ENCODE measurements at regions not wholly inside any gene's neighbourhood (a gene's known extent, or its start where the extent isn't known, plus 50 kb on each side); places are given as distances from the start of the nearest gene placed in this dataset.

DNA sequence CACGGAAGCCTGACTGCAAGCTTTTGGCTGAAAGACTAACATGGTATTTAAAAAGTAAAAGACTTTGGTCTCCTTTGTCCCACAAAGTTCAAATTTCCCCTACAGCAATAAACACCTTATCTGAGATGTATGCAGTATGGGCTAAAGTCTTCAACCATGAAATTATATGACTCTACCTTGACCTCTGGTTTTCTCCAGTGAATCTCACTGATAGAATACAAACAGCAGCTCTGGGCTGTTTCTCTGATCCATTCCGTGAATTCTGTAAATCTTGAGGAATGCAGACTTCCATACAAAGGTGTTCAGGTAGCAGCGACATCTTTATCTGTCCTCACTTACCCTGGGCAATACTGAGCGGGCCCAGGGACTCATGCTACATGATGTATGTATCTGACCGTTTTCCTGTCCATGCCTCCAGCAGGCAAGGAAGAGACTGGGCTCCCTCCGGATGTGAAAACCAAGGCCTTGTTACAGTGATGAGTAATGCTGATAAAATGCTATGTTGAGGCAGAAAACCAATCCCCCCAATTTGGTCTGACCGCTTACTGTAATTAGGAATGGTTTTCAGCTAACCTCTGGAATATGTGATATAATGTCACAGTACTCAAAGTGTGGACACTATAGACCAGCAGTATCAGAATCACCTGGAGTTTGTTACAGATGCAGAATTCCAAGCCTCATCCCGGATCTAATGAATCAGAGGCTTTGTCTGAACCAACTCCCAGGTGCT, 589.8 kb downstream of the HS3ST4 start:
- RAD21 ChIA-PET (ENCODE audit: unreplicated experiment) = no interaction called here
- in situ Hi-C loops (cut with MboI) = no loop called here

More for the DNA sequence above, 589.8 kb downstream of the HS3ST4 start:
- no peak overlapping the region for H2AFZ ChIP-seq (ENCODE audit: control insufficient read depth, low read depth, low read length)
- no peak overlapping the region for H3K27ac ChIP-seq (ENCODE audit: control insufficient read depth, insufficient read depth)
- H3K9ac ChIP-seq (ENCODE audit: control insufficient read depth, insufficient read depth, low read length) = no peak overlapping the region
- TF ChIP-seq, protein P1, sequence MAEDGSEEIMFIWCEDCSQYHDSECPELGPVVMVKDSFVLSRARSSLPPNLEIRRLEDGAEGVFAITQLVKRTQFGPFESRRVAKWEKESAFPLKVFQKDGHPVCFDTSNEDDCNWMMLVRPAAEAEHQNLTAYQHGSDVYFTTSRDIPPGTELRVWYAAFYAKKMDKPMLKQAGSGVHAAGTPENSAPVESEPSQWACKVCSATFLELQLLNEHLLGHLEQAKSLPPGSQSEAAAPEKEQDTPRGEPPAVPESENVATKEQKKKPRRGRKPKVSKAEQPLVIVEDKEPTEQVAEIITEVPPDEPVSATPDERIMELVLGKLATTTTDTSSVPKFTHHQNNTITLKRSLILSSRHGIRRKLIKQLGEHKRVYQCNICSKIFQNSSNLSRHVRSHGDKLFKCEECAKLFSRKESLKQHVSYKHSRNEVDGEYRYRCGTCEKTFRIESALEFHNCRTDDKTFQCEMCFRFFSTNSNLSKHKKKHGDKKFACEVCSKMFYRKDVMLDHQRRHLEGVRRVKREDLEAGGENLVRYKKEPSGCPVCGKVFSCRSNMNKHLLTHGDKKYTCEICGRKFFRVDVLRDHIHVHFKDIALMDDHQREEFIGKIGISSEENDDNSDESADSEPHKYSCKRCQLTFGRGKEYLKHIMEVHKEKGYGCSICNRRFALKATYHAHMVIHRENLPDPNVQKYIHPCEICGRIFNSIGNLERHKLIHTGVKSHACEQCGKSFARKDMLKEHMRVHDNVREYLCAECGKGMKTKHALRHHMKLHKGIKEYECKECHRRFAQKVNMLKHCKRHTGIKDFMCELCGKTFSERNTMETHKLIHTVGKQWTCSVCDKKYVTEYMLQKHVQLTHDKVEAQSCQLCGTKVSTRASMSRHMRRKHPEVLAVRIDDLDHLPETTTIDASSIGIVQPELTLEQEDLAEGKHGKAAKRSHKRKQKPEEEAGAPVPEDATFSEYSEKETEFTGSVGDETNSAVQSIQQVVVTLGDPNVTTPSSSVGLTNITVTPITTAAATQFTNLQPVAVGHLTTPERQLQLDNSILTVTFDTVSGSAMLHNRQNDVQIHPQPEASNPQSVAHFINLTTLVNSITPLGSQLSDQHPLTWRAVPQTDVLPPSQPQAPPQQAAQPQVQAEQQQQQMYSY (CRISPR knock-in tag; IDR thresholded peaks at IDR 0.05) = no peak
- no peak for TF ChIP-seq HDAC6 (IDR thresholded peaks at IDR 0.05; ENCODE audit: unreplicated experiment)
- no peak for TF ChIP-seq ZNF622 (IDR thresholded peaks at IDR 0.05)
- TF ChIP-seq CBFB (IDR thresholded peaks at IDR 0.05; ENCODE audit: low read depth) = no peak
- no peak for TF ChIP-seq ZBED1 (IDR thresholded peaks at IDR 0.05; ENCODE audit: borderline replicate concordance)
- TF ChIP-seq MEF2A (IDR thresholded peaks at IDR 0.05; ENCODE audit: insufficient read depth, low read depth, low read length) = no peak
- TF ChIP-seq ATF2 (IDR thresholded peaks at IDR 0.05; ENCODE audit: low read length) = no peak
- no peaks in the 10 kb centered on the region for H3K36me3 ChIP-seq (ENCODE audit: control insufficient read depth in 2 of 2, insufficient read depth in 2 of 2, low read length in 1 of 2)
- no peaks in the 10 kb centered on the region for H4K20me1 ChIP-seq (ENCODE audit: control insufficient read depth, insufficient read depth)
- no peaks in the 10 kb centered on the region for H3K4me1 ChIP-seq (ENCODE audit: control insufficient read depth, insufficient read depth, low read length)
- SMC1A ChIA-PET (ENCODE audit: uncharacterized antibody, unreplicated experiment) = no interaction called here
- no peak overlapping the region for H3K4me3 ChIP-seq
- DNase-seq (ENCODE audit: low read depth, low spot score) = no peak
- H3K9me3 ChIP-seq (replicated peaks; ENCODE audit: control insufficient read depth, insufficient read depth, low read length) = no peaks in the 10 kb centered on the region
- H3K79me2 ChIP-seq (ENCODE audit: control insufficient read depth, insufficient read depth, low read length) = no peaks in the 10 kb centered on the region
- no peak for ATAC-seq
- no peaks in the 10 kb centered on the region for H3K27me3 ChIP-seq (replicated peaks in 1 of 2; ENCODE audit: control insufficient read depth in 2 of 2, insufficient read depth in 2 of 2, low read length in 1 of 2)
- FAIRE-seq = no peak
- CTCF ChIA-PET = interaction anchor here (0.6 kb wide), 1 partner anchor 741 kb away, joined by 3 read pairs; no protein-coding TSS in a partner anchor
- intact Hi-C loops (cut with micrococcal nuclease; ENCODE audit: unreplicated experiment) = no loop called here
- WGBS (ENCODE audit: insufficient coverage, insufficient replicate concordance, low lambda C conversion rate, missing lambda C conversion rate) = 26% methylated on average over 8 of the region's 8 CpGs
- POLR2A ChIA-PET = no interaction called here
- no TSS peak for BruUV-seq (replicated peaks)
- H3K4me2 ChIP-seq (ENCODE audit: control insufficient read depth, insufficient read depth) = no peak overlapping the region

Data from GM12878 (cell line).